GM12878 (cell line): ENCODE measurements at regions not wholly inside any gene's neighbourhood (a gene's known extent, or its start where the extent isn't known, plus 50 kb on each side); places are given as distances from the start of the nearest gene placed in this dataset.
"Not testable (repeated sequence)": the region's sequence is repeated elsewhere in the genome, so short reads cannot be mapped to it uniquely, and the experiment has no call there.

Source experiments
- BCLAF1 ChIP-seq: fragments of 450-650 bp; IDR thresholded peaks from 2 replicates; pipeline ENCODE4 v1.6.1; 2017; ENCODE audit warnings: antibody characterized with exemption, mild to moderate bottlenecking, moderate library complexity
- CBX5 ChIP-seq: sonication (generic); IDR thresholded peaks from 2 replicates; pipeline ENCODE4 v1.6.1; 2016; ENCODE audit warnings: low read depth, moderate library complexity, mild to moderate bottlenecking, inconsistent platforms
- CTCF ChIP-seq, 3 experiments: IDR thresholded peaks in 2 of 3; conservative IDR thresholded peaks in 1 of 3; 2 replicates each; pipeline ENCODE4 v1.5.1; 2011; ENCODE audit warnings: low read depth in 3 of 3, low read length in 3 of 3, mild to moderate bottlenecking in 3 of 3, control low read depth in 2 of 3, moderate library complexity in 2 of 3, inconsistent platforms in 1 of 3, mixed read lengths in 1 of 3; ENCODE audit not compliant: control insufficient read depth in 2 of 3, insufficient read depth in 1 of 3; ENCODE audit errors: extremely low read depth in 1 of 3
- EZH2 ChIP-seq: IDR thresholded peaks from 2 replicates; pipeline ENCODE4 v1.6.1; 2012; ENCODE audit warnings: low read depth, mild to moderate bottlenecking, control low read depth, inconsistent platforms, low read length, borderline replicate concordance; ENCODE audit not compliant: control insufficient read depth
- GABPA ChIP-seq: IDR thresholded peaks from 2 replicates; pipeline ENCODE4 v1.6.1; 2014; ENCODE audit warnings: antibody characterized with exemption, low read depth, mild to moderate bottlenecking, inconsistent platforms
- MAX ChIP-seq: IDR thresholded peaks from 2 replicates; pipeline ENCODE4 v1.6.1; 2012; ENCODE audit warnings: low read depth, low read length, improper control_type of control experiment
- NKRF ChIP-seq: fragments of 450-650 bp; conservative IDR thresholded peaks from 2 replicates; pipeline ENCODE4 v1.6.1; 2017; ENCODE audit warnings: mild to moderate bottlenecking, moderate library complexity
- RELA ChIP-seq: fragments of 450-650 bp; IDR thresholded peaks from 2 replicates; pipeline ENCODE4 v1.8.0; 2014; ENCODE audit warnings: borderline replicate concordance; ENCODE audit not compliant: partially characterized antibody
- RFX5 ChIP-seq: IDR thresholded peaks from 2 replicates; pipeline ENCODE4 v1.6.1; 2011; ENCODE audit warnings: low read depth, low read length, improper control_type of control experiment
- ZBTB33 ChIP-seq: fragments of 450-650 bp; IDR thresholded peaks from 2 replicates; pipeline ENCODE4 v1.6.1; 2017; ENCODE audit warnings: mild to moderate bottlenecking

GRCh38 chr4:119437515-119437914 is 115.6 kb upstream of the FABP2 start:
- TF ChIP-seq RFX5; EZH2; CTCF (IDR thresholded peaks at IDR 0.05 in 2 of 3, conservative IDR thresholded peaks at IDR 0.05 in 1 of 3; ENCODE audit: control insufficient read depth in 2 of 3, extremely low read depth in 1 of 3, insufficient read depth in 1 of 3, low read depth in 3 of 3, low read length in 3 of 3); CBX5; ZBTB33; NKRF; RELA; GABPA; MAX; BCLAF1: not testable (repeated sequence)
